Body of pancreas (tissue), 4 donors: ENCODE measurements at regions not wholly inside any gene's neighbourhood (a gene's known extent, or its start where the extent isn't known, plus 50 kb on each side); places are given as distances from the start of the nearest gene placed in this dataset.

Source experiments
- ATAC-seq: fragments of 150-250 bp; one replicate; pipeline ENCODE4 v1.9.1; 2016
- DNase-seq, 4 donors: peaks; one replicate each; pipeline ENCODE4 v3.0.0-alpha.2; 2019
- H3K27ac ChIP-seq, 4 donors: fragments of 200-600 bp; sonication (generic); 1 replicate in 3 of 4; 2 replicates in 1 of 4; pipeline versions ENCODE4 v1.5.1 to v1.6.1; 2016 to 2019; ENCODE audit warnings: mild to moderate bottlenecking in 1 of 4, mixed read lengths in 1 of 4, moderate library complexity in 1 of 4
- H3K27me3 ChIP-seq, 2 donors: fragments of 200-600 bp; sonication (generic); one replicate each; pipeline ENCODE4 v1.6.0; 2016; ENCODE audit warnings: mild to moderate bottlenecking in 1 of 2
- H3K36me3 ChIP-seq, 2 donors: fragments of 200-600 bp; sonication (generic); replicated peaks in 1 of 2; 2 replicates each; pipeline ENCODE4 v1.5.1; 2016; ENCODE audit warnings: low read depth in 2 of 2; ENCODE audit not compliant: insufficient read depth in 1 of 2
- H3K4me1 ChIP-seq: fragments of 200-600 bp; sonication (generic); one replicate; pipeline ENCODE4 v1.6.0; 2016
- H3K4me3 ChIP-seq, 2 donors: fragments of 200-600 bp; sonication (generic); 1 replicate in 1 of 2; 2 replicates in 1 of 2; pipeline ENCODE4 v1.5.1; 2016 to 2019
- H3K9me3 ChIP-seq, 3 donors: fragments of 200-600 bp; sonication (generic); 1 replicate in 2 of 3; 2 replicates in 1 of 3; pipeline ENCODE4 v1.5.1; 2016
- POLR2A ChIP-seq, 3 donors: fragments of 450-650 bp; IDR thresholded peaks; one replicate each; pipeline ENCODE4 v1.6.1; 2016; ENCODE audit warnings: antibody characterized with exemption in 3 of 3, mild to moderate bottlenecking in 2 of 3
- WGBS, 2 donors: methylation state at CpG; one replicate each; pipeline ENCODE4 v1.1.5; 2017; 5-methylcytosine and 5-hydroxymethylcytosine counted together
- intact Hi-C: fragments of 100-400 bp; cut with DNase I; formaldehyde crosslinking; loops from one replicate; pipeline ENCODE4 v1.15.1; 2023
- TF ChIP-seq, protein P1 (sequence below), 7 experiments: fragments of 450-650 bp in 4 of 7; fragments of 200-600 bp in 3 of 7; sonication (generic) in 3 of 7; IDR thresholded peaks; one replicate each; pipeline ENCODE4 v1.5.1; 2016 to 2019; ENCODE audit warnings: antibody characterized with exemption in 7 of 7

- TF ChIP-seq, protein P1, sequence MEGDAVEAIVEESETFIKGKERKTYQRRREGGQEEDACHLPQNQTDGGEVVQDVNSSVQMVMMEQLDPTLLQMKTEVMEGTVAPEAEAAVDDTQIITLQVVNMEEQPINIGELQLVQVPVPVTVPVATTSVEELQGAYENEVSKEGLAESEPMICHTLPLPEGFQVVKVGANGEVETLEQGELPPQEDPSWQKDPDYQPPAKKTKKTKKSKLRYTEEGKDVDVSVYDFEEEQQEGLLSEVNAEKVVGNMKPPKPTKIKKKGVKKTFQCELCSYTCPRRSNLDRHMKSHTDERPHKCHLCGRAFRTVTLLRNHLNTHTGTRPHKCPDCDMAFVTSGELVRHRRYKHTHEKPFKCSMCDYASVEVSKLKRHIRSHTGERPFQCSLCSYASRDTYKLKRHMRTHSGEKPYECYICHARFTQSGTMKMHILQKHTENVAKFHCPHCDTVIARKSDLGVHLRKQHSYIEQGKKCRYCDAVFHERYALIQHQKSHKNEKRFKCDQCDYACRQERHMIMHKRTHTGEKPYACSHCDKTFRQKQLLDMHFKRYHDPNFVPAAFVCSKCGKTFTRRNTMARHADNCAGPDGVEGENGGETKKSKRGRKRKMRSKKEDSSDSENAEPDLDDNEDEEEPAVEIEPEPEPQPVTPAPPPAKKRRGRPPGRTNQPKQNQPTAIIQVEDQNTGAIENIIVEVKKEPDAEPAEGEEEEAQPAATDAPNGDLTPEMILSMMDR (IDR thresholded peaks at IDR 0.05) = no peak
- TF ChIP-seq POLR2A (IDR thresholded peaks at IDR 0.05) = no peak
- WGBS, 2 donors = 81 to 84% methylated on average over 3 of the region's 3 CpGs
- Histone ChIP-seq H3K27ac (no peak overlapping the region), H3K4me3 (no peak overlapping the region), H3K27me3 (no peaks in the 10 kb centered on the region), H3K4me1 (peaks cover 46% of the 10 kb centered on the region), H3K9me3 (no peaks in the 10 kb centered on the region), H3K36me3 (no peaks in the 10 kb centered on the region)
- intact Hi-C loops = no loop called here
- DNase-seq (no peak), ATAC-seq (no peak)
Observed at GRCh38 chr11:15772547-15772946, 583.8 kb downstream of the SOX6 start.

GRCh38 chr11:15772981-15773380, 583.4 kb downstream of the SOX6 start:
- no peak for TF ChIP-seq POLR2A (IDR thresholded peaks at IDR 0.05)
- TF ChIP-seq, protein P1 (IDR thresholded peaks at IDR 0.05) = no peak
- Histone ChIP-seq H3K27ac (no peak overlapping the region), H3K9me3 (no peaks in the 10 kb centered on the region), H3K27me3 (no peaks in the 10 kb centered on the region), H3K4me3 (no peak overlapping the region), H3K4me1 (peaks cover 42% of the 10 kb centered on the region), H3K36me3 (no peaks in the 10 kb centered on the region)
- intact Hi-C loops = no loop called here
- ATAC-seq (no peak), DNase-seq (no peak)

GRCh38 chr11:15773476-15774387, 582.6 kb downstream of the SOX6 start:
- no peaks in the 10 kb centered on the region for H3K36me3 ChIP-seq
- H3K27ac ChIP-seq = no peak overlapping the region
- H3K9me3 ChIP-seq = no peaks in the 10 kb centered on the region
- ATAC-seq (no peak), DNase-seq (no peak)
- H3K27me3 ChIP-seq = no peaks in the 10 kb centered on the region
- intact Hi-C loops = no loop called here
- no peak overlapping the region for H3K4me3 ChIP-seq
- WGBS, 2 donors = 76 to 86% methylated on average over 13 of the region's 13 CpGs
- H3K4me1 ChIP-seq = peaks cover 34% of the 10 kb centered on the region
- no peak for TF ChIP-seq POLR2A (IDR thresholded peaks at IDR 0.05)
- TF ChIP-seq, protein P1 (IDR thresholded peaks at IDR 0.05) = no peak

DNA sequence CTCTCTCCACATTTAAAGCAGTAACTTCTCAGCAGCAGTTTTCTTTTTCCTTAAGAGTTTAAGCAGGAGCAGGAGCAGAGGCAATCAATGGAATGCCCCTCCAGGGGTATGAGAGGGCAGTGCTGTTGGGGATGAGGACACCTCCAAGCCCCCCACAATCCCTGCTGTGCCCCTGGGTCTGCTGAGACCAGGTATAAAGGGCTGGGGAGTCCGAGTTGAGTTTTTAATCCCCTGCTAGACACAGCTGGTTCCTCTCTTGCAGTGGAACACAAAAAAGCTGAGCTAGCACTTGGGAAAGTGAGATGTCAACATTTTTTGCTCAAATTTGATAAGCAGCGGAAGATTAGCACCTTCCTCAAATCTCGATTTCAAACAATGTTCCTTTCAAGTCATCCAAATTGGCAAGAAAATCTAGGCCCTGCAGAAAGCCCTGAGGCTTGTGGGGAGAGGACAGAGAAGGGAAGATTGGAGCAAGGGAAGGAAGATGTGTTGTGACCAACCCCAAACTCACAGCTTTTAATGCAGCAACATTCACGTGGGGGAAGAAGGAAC, 581.9 kb downstream of the SOX6 start:
- no peaks in the 10 kb centered on the region for H3K9me3 ChIP-seq
- no peak for TF ChIP-seq POLR2A (IDR thresholded peaks at IDR 0.05)
- TF ChIP-seq, protein P1 (IDR thresholded peaks at IDR 0.05) = no peak
- no peak overlapping the region for H3K4me3 ChIP-seq
- intact Hi-C loops = no loop called here
- ATAC-seq = no peak
- peaks cover 27% of the 10 kb centered on the region for H3K4me1 ChIP-seq
- no peak overlapping the region for H3K27ac ChIP-seq
- 16 to 35% methylated on average over 4 of the region's 4 CpGs for WGBS, 2 donors
- no peaks in the 10 kb centered on the region for H3K36me3 ChIP-seq
- DNase-seq = no peak
- no peaks in the 10 kb centered on the region for H3K27me3 ChIP-seq
